ENCODE measurements at regions not wholly inside any gene's neighbourhood (a gene's known extent, or its start where the extent isn't known, plus 50 kb on each side); places are given as distances from the start of the nearest gene placed in this dataset.

- TF ChIP-seq CTCF (IDR thresholded peaks at IDR 0.05) (no peak), POLR2AphosphoS5 (IDR thresholded peaks at IDR 0.05) (no peak), POLR2A (IDR thresholded peaks at IDR 0.05) (no peak)
Measured at GRCh38 chr14:65239143-65239937, 137.0 kb upstream of the MAX start.

All from upper lobe of left lung (tissue), 4 donors.